GM18502 (cell line): ENCODE measurements at regions not wholly inside any gene's neighbourhood (a gene's known extent, or its start where the extent isn't known, plus 50 kb on each side); places are given as distances from the start of the nearest gene placed in this dataset.

Experiments
- ATAC-seq: cut with Tn5 transposase; IDR thresholded peaks from one replicate; pipeline ENCODE4 v1.9.1; 2021; ENCODE audit warnings: mild to moderate bottlenecking; ENCODE audit not compliant: unreplicated experiment, poor library complexity

DNA sequence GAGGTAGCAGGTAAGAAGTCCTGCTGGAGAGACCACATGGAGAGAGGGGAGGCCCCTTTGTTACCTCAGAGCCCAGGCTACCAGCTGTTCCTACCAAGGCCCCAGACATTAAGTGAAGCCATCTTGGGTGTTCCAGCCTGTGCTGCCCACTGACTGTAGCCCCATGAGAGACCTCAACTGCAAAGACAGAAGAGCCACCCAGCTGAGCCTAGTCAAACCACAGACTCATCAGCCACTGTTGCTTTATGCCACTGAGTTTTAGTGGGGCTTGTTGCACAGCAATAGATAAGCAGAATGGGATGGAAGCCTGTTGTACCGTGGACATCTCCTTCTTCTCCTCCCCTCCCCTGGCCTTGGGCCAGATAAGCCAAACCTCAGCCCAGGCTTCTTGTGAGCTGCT lies 83.9 kb downstream of the ADRA2C start:
- no peak for ATAC-seq

DNA sequence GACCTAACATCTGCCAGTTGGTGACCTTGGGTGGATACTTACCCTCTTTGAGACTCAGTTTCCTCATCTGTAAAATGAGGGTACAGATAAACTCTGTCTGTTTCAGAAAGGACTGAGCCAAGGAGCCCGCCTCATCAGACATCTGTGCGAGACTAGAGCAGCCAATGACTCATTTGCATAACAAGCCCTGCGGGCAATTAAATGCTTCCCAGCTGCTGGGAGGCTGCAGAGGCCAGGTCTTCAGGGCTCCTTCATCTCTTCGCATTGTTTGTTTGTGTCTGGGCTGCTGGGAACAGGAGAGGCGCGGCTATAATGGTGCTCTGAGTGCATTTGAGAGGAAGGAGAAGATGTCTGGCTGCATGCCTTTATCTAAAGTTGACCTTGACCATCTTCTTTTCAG lies 85.0 kb downstream of the ADRA2C start:
- no peak for ATAC-seq

DNA sequence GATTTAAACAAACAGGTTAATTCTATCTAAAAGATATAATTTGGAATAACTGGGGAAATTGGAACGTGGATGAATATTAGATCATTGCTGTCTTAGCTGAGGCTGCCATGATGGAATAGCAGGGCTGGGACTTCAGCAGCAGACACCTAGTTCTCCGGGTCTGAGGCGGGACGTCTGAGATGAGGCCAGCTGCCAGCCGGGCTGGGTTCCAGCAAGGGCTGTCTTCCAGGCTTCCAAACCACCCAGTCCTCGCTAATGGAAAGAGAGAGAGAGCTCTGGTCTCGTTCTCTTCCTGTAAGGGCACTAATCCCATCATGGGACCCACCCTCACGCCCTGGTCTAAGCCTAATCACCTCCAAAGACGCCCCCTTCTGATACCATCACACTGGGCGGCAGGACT lies 85.7 kb downstream of the ADRA2C start:
- no peak for ATAC-seq

DNA sequence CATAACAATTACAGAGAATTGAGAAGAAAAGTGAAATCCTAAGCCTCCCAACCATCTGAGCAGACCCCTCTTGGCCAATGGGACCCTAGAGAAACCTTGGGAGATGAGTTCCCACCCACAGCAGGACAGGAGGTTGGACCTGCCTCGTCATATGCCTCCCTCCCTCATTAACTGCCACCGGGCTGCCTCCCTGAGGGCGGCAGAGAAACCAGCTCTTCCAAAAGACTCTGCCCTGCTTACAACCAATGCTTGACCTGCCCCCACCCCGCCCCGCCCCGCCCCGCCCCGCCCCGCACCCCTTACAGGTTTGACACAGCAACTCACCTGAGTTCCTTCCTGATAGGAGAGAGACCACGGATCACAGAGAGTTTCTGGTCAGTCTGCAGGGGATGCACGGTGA lies 86.1 kb downstream of the ADRA2C start:
- ATAC-seq = no peak

DNA sequence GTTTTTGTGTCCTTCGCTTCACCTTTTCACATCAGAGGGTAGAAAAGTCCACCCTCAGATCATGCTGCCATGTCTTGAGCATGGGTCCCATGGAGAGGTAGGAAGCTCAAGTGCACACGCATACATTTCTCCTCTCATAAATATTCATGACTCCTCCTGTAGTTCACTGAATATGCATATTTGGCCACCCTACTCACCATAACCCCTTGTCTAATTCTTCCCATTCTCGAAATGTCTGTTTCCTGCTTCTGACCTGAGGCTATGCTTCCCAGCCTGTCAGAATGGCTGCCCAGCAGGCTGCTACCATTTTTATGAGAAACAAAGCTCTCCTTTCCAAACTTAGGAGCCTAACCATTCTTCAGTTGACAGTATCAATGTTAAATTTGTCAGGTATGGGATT lies 86.5 kb downstream of the ADRA2C start:
- ATAC-seq = no peak

DNA sequence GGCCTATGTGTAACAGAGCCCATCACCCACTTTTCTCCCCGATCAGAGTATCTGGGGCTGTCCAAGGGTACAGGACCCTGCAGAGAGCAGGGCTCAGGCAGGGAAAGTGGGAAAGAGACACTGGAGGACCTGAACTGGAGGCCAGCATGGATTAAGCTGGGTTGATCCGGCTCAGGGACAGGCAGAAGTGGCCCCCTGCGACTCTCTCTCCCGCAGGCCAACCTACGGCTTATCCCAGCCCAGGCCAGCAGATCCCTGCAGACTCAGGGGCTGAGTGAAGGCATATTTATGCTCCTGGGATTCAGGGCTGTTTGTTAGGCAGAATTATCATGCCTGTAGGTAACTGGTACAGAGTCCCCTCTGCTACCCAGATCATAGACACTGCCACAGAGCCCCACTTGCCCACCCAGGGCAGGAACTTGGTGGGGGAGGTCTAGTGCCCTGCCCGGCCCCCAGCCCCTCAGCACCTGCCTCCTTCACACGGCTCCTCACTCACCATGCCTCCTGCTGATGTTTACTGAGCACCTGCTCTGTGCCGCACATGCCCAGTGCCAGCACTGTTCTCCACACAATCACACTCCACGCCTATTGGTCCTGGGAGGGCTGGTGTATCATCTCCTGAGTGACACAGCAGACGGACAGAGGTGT lies 87.3 kb downstream of the ADRA2C start:
- ATAC-seq = no peak

DNA sequence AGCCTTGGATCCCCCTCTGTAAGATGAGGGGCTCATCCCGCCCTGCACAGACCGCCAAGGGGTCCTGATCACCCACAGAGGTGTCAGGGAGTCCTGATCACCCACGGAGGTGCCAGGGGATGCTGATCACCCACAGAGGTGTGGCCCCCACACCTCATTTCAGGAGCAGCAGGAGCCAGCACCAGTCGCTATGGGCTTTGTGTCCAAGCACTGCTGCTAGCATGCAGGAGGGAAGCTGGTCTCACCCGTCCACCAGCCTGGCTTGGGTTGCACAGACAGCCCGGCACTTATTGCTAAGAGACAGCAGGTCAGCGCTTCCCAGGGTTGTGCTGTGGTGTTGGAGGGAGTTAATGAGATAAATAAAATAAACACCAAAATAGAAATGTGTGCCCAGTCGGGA lies 88.5 kb downstream of the ADRA2C start:
- no peak for ATAC-seq

DNA sequence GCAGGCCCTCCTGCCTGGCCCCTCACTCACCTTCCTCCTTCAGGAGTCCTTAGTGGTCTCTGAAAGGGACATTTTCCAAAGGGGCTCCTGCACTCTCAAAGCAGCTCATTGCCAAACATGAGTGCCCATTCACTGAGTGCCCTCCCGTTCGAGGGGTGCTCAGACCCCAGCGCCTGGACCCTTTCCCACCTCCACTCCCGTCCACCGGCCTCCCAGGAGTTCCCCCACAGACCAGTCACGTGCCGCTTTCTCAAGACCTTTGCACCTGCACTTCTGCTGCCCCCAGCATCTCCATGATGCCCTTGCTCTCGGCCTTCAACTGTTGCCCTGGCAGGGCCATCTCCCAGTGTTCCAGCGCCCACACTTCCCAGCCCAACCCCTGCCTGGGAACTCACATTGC lies 89.5 kb downstream of the ADRA2C start:
- ATAC-seq = no peak

DNA sequence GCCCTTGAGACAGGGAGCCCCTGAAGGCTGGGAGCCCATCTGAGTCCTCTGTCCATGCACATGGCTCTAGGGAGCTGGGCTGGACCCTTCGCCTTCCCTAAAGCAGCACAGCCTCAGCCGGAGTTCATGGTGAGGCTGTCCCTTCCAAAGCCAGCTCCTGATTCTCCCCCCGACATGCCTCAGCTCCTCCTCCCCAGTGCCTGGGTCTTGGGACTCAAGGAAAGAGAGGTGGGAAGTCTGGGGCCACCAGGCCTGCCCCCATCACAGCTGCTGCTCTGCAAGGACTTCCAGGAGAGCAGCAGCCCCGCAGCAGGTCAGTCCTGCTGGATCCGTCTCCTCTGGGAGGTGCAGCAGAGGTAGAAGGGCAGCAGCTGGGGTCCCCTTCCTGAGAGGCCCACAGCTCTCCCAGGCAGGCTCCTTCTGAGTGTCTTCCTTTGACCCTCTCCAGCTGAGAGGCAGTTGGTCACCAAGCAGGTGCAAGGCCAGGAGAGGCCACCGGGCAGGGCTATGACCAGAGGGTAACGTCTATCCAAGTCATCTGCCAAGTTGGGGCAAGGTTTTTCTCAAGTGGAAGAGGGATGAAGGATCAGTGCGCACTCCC lies 90.5 kb downstream of the ADRA2C start:
- no peak for ATAC-seq

DNA sequence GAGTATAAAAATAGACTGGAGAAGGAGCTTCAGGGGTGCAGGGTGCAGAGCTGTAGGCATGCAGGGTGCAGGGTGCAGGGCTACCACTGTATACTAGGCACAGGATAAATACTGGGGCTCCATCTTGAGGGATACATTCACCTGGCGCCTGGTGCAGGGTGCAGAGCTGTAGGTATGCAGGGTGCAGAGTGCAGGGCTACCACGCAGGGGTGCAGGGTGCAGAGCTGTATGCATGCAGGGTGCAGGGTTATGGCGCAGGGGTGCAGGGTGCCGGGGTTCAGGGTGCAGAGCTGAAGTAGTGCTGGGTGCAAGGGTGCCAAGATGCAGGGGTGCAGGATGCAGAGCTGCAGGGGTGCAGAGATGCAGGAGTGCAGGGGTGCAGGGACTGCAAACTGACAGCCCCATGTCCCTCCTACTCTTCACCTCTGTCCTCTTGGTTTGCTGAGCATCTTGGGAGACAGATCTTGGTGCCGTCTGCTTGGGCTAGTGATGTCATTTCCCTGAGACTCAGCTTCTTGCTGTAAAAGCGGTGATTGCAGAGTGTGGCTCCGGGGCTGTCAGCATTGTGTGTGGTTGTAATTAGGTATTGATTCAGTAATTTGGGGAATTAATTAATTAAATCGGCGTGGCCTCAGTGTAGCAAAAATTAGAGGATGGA lies 91.2 kb downstream of the ADRA2C start:
- ATAC-seq = no peak

DNA sequence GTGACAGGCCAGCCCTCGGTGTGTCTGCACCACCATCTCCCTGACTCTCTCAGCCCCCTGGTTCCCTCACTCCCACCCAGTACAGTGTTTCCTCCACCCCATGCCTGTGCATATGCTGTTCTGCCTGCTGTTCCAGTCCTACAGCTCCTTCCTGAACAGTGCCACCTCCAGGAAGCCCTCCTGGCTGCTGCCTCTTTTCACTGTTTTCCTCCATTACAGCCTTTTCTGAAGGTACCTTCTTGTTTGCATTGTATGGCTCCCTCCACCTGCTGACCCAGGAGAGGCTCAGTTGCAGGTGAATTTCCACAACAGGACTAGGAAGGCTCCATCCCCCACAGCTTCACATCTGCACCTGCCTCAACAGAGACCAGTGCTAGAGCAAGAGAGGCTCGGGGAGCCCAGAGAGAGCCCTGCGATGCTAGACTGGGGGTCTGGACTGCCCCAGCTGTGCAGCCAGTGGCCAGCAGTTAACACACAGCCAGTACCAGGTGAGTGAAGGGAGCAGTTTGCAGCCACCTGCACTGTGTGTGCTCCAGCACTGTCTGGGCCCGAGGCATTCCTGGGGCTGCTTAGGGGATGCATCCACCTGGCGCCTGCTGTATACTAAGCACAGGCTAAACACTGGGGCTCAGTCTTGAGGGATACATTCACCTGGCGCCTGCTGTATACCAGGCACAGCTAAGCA lies 92.0 kb downstream of the ADRA2C start:
- no peak for ATAC-seq

DNA sequence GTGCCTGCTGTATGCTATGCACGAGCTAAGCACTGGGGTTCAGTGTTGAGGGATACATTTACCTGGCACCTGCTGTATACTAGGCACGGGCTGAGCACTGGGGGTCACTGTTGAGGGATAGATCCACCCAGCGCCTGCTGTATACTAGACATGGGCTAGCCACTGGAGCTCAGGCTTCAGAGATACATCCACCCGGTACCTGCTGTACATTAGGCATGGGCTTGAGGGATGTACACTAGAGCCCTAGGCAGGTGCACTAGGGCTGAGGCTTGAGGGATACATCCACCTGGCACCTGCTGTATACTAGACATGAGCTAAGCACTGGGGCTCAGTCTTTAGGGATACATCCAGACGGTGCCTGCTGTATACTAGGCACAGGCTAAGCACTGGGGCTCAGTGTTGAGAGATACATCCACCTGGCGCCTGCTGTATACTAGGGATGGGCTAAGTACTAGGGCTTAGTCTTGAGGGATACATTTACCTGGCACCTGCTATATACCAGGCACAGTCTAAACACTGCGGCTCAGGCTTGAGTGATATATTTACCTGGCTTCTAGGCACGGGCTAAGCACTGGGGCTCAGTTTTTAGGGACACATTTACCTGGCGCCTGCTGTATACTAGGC lies 92.7 kb downstream of the ADRA2C start:
- no peak for ATAC-seq

DNA sequence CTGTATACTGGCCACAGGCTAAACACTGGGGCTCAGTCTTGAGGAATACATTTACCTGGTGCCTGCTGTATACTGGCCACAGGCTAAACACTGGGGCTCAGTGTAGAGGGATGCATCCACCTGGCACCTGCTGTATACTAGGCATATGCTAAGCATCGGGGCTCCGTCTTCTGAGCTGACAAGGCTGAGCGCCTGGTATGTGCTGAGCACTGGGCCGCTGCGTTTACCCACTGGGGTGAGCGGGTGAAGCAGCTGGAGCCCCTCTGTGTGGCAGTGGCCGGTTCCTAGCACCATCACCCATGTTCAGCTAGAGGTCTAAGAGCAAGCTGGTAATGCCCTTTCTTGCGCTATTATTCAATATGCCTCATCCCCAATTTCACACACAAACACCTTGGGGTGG lies 93.4 kb downstream of the ADRA2C start:
- no peak for ATAC-seq

DNA sequence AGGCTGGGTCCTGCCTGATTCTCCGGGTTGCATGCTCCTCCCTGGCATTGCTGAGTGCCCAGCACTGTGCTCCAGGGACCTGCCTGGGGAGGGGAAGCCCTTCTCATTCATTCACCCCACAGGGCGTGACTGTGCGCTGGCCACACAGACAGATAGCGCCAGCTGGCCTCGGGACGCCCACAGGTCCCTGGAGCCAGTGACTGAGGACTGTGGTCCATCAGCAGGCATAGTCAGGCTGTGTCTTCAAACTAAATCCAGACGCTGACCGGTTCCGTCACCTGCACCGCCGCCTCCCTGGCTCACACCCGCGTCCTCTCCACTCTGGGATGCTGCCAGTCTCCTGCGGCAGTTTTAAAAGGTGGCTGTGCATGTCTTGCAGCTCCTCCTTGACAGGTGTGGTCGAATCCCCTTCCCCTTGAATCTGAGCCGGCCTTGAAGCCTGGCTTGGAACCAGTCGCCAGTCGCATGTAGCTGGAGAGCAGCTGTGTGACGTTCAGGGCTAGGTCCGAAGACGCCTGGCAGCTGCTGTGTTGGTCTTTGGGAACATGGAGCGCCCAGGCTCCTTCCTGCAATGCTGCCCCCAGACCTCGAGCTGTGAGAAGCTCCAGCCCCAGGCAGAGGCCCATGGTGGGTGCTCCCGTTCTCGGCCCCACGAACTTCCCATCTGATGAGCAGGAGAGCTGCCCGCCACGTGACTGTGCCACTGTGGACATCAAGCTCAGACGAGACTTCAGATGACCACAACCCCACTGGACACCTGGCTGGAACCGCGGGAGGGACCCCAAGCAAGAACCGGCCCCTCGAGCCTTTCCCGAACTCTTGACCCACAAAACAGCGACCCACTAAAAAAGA lies 94.1 kb downstream of the ADRA2C start:
- no peak for ATAC-seq

DNA sequence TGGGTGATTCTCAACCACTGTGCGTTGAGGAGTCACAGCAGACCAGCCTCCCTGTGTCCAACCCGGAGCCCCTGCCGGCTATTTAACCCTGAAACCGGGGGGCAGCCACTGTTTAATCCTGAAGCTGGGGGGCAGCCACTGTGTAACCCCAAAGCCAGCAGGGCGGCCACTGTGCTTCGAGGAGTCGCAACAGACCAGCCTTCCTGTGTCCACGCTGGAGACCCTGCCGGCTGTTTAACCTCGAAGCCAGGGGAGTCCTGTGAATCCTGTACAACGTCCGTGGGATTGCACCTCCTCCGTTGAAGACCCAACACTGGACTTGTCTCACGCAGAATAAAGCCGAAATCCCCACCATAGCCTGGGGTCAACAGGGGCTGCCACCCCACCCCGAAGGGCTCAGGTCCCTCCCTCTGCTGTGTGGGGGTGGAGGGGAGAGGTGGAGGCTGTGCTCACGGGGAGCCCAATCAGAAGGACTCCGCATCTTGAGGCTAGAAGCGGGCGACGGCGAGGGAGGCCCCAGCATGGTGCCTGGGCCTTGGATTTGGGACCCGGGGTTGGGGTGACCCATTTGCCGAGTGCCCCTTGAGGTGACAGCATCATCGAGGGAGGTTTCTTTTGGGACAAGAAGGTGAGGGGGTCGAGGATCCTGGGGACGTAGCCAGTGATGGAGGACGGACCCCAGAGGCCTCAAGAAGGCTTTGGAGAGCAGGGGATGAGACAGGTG lies 94.9 kb downstream of the ADRA2C start:
- no peak for ATAC-seq

DNA sequence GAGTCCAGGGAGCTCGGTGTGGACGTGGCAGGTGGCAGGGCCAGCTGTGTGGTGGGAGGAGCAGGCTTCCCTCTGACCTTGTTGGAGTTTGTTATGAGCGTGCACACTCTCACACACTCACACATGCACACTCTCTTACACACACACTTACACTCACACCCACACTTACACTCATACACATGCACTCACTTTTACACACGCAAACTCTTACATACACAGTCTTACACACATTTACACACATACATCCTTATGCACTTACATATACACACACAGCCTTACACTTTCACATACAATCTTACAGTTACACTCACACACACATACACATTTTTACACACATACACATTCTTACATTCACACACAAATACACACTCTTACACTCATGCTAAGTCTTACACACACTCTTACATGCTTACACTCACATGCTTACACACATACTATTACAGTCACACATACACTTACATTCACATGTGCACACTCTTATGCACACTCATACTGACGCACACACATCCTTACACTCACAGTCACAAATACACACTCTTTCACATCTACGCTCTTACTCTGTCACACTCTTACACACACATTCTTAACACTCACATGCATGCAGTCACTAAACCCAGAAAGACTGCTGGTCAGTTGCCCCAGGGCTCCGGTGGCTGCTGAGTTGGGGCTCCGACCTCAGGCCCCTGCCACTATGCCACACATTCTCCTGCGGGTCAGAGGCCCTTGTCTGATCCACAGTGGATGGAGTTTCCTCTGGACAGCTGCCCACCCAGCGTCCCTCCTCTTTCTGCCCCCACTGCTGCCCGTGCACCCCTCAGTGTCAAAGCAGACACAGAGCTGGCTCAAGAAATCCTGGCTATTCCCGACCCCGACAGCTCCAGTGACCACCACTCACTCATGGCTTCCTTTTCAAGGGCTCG lies 95.8 kb downstream of the ADRA2C start:
- no peak for ATAC-seq

DNA sequence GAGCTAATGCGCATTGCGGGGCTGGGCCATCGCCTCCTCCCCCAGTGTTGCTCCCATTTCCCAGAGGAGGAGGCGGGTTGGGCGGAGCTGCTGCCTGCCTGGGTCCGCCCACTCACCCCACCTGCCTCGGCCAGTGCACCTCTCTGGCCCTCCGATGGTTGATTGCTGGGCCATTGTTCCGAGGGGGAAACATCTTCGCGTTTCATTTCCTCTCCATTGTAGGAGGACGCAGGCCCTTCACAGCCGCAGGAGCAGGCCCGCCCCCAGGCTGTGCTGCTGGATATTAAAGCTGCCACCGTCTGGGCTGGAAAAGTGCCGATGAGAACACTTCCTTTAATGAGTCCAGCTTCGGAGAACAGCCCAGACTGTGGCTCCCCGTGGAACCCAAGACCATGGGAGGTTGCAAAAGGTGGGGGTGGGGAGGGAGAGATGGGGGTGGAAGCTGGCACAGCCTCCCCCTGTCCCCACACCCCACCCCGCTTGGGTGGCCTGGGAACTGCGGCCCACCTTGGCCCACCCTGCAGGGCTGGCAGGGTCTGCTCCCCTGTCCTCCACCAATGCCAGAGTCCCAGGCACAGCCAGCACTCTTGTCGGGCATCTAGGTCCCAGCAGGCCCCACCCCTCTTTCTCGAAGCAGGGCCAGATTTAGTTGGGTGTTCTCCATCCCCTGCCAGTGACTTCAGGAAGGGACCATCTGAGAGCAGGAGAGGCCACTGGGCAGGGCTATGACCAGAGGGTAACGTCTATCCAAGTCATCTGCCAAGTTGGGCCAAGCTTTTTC lies 96.6 kb downstream of the ADRA2C start:
- no peak for ATAC-seq
